Bronchial epithelial cell (primary cell): ENCODE measurements at regions not wholly inside any gene's neighbourhood (a gene's known extent, or its start where the extent isn't known, plus 50 kb on each side); places are given as distances from the start of the nearest gene placed in this dataset.

Experiments used
- DNase-seq: peaks from one replicate; pipeline ENCODE4 v3.0.0-alpha.2; 2010; ENCODE audit warnings: low read depth
- FAIRE-seq: peaks from 2 replicates; lab custom pipeline; 2011; peaks lifted over from hg19 to GRCh38; lab: Jason Lieb, UNC
- H3K27me3 ChIP-seq: 2 replicates; pipeline ENCODE4 v1.5.1; 2011; ENCODE audit warnings: low read length; ENCODE audit not compliant: control insufficient read depth, insufficient read depth
- H3K36me3 ChIP-seq: 2 replicates; pipeline ENCODE4 v1.5.1; 2011; ENCODE audit warnings: low read length; ENCODE audit not compliant: control insufficient read depth, insufficient read depth
- H3K4me3 ChIP-seq: 2 replicates; pipeline ENCODE4 v1.5.1; 2011; ENCODE audit warnings: mild to moderate bottlenecking, low read depth, low read length, control low read depth
- TF ChIP-seq, protein P1 (sequence below): IDR thresholded peaks from 2 replicates; pipeline ENCODE4 v1.5.1; 2011; ENCODE audit warnings: mild to moderate bottlenecking, moderate library complexity, low read length, control low read depth, inconsistent platforms; ENCODE audit not compliant: insufficient read depth, severe bottlenecking

- TF ChIP-seq, protein P1, sequence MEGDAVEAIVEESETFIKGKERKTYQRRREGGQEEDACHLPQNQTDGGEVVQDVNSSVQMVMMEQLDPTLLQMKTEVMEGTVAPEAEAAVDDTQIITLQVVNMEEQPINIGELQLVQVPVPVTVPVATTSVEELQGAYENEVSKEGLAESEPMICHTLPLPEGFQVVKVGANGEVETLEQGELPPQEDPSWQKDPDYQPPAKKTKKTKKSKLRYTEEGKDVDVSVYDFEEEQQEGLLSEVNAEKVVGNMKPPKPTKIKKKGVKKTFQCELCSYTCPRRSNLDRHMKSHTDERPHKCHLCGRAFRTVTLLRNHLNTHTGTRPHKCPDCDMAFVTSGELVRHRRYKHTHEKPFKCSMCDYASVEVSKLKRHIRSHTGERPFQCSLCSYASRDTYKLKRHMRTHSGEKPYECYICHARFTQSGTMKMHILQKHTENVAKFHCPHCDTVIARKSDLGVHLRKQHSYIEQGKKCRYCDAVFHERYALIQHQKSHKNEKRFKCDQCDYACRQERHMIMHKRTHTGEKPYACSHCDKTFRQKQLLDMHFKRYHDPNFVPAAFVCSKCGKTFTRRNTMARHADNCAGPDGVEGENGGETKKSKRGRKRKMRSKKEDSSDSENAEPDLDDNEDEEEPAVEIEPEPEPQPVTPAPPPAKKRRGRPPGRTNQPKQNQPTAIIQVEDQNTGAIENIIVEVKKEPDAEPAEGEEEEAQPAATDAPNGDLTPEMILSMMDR = no peak
- no peak for DNase-seq
- FAIRE-seq = no peak
- H3K4me3 ChIP-seq = no peak overlapping the region
- H3K36me3 ChIP-seq = no peaks in the 10 kb centered on the region
- no peaks in the 10 kb centered on the region for H3K27me3 ChIP-seq
Observed at GRCh38 chr5:67249590-67249895, 52.9 kb upstream of the CD180 start.

DNA sequence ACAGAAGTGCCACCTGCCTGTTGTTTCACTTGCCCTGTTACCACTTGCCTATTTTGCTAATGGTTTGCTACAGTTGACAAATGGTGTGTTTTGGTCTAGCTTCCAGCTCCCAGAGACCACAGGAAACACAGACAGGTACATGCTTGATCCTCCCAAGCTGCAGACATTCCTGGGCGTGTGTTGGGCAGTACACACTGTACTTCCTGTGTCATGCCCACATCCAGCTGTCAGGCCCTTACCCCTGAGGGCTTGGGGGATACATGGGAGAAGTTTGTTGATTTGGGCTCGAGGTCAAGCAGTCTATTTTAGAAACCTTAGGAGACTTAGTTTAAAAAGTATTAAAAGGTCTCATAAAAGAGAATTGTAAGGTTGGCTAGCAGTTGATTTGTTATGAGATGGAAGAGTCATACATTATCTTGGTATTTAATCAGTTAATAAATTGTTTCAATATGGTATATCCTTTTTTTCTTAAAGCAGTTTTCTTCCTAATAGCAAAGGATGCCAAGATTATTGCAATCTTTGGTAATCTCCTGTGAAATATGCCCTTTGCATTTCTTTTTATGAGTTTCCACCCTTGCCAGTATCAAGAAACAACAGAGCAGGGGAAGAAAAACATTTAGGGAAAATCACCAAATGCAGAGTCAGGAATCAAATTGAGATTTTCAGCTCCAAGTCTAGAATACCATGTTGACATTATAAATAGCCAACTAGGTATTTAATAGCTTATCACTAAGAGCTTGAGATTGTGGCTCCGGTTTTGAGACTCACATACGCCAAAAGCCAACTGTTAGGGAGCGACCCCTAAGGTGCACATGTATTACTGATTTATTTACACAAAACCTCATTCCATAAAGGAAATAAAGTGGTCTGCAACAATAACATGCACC lies 52.3 kb upstream of the CD180 start:
- no peak for FAIRE-seq

GRCh38 chr5:67246546-67247268 lies 50.1 kb upstream of the CD180 start:
- Histone ChIP-seq H3K36me3 (no peaks in the 10 kb centered on the region), H3K27me3 (no peaks in the 10 kb centered on the region), H3K4me3 (no peak overlapping the region)
- no peak for FAIRE-seq
- no peak for DNase-seq
- TF ChIP-seq, protein P1 = no peak

More for the DNA sequence above, 52.3 kb upstream of the CD180 start:
- Histone ChIP-seq H3K27me3 (no peaks in the 10 kb centered on the region), H3K4me3 (no peak overlapping the region), H3K36me3 (no peaks in the 10 kb centered on the region)
- TF ChIP-seq, protein P1 = no peak
- DNase-seq = peak; percentile 95
